ENCODE measurements at regions not wholly inside any gene's neighbourhood (a gene's known extent, or its start where the extent isn't known, plus 50 kb on each side); places are given as distances from the start of the nearest gene placed in this dataset.

DNA sequence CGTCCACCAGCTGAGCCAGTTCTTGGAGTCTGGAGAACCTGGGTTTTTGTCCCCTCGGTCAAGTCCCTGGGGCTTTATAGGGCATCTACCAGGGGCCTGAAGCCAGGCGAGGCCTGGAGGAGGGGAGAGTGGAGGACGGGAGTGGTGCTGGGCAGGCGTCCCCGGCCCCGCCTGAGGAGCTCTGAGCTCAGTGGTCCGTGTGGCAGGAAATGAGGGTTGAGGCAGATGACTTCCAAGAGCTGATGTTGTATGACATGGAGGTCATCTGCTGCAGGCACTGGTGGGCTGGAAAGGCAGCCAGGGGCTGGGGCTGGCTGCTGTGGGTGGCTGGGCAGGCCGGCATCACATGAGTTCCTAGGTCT, 118.5 kb upstream of the HS6ST1 start:
- TF ChIP-seq, protein P1, sequence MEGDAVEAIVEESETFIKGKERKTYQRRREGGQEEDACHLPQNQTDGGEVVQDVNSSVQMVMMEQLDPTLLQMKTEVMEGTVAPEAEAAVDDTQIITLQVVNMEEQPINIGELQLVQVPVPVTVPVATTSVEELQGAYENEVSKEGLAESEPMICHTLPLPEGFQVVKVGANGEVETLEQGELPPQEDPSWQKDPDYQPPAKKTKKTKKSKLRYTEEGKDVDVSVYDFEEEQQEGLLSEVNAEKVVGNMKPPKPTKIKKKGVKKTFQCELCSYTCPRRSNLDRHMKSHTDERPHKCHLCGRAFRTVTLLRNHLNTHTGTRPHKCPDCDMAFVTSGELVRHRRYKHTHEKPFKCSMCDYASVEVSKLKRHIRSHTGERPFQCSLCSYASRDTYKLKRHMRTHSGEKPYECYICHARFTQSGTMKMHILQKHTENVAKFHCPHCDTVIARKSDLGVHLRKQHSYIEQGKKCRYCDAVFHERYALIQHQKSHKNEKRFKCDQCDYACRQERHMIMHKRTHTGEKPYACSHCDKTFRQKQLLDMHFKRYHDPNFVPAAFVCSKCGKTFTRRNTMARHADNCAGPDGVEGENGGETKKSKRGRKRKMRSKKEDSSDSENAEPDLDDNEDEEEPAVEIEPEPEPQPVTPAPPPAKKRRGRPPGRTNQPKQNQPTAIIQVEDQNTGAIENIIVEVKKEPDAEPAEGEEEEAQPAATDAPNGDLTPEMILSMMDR (IDR thresholded peaks at IDR 0.05; ENCODE audit: low read depth, low read length), result no peak
- no peak for TF ChIP-seq EZH2phosphoT487 (IDR thresholded peaks at IDR 0.05; ENCODE audit: low read depth)
